Brain microvascular endothelial cell (primary cell): ENCODE measurements at regions not wholly inside any gene's neighbourhood (a gene's known extent, or its start where the extent isn't known, plus 50 kb on each side); places are given as distances from the start of the nearest gene placed in this dataset.

Source experiments
- DNase-seq: peaks from one replicate; pipeline ENCODE4 v3.0.0-alpha.2; 2020
- H3K27ac ChIP-seq: fragments of 250-450 bp; sonication (Bioruptor Pico); 2 replicates; pipeline ENCODE4 v1.5.1; 2020; ENCODE audit warnings: mild to moderate bottlenecking, moderate library complexity
- H3K27me3 ChIP-seq: fragments of 250-450 bp; sonication (Bioruptor Pico); replicated peaks from 2 replicates; pipeline ENCODE4 v1.5.1; 2020; ENCODE audit warnings: mild to moderate bottlenecking
- H3K36me3 ChIP-seq: fragments of 250-450 bp; sonication (Bioruptor Pico); replicated peaks from 2 replicates; pipeline ENCODE4 v1.5.1; 2020; ENCODE audit warnings: mild to moderate bottlenecking
- H3K4me3 ChIP-seq: 2 replicates; pipeline ENCODE4 v1.5.1; 2011; ENCODE audit warnings: low read depth, mild to moderate bottlenecking, control low read depth, low read length, moderate library complexity
- CTCF ChIP-seq: IDR thresholded peaks from 2 replicates; pipeline ENCODE4 v1.5.1; 2011; ENCODE audit warnings: low read depth, mild to moderate bottlenecking, moderate library complexity, low read length, control low read depth, inconsistent platforms; ENCODE audit errors: missing control alignments
- in situ Hi-C: cut with HindIII; loops from 2 replicates; pipeline ENCODE4 v1.10.0; 2017; ENCODE audit warnings: low sequenced_read_pairs, low pct_ligation_motif_present

DNA sequence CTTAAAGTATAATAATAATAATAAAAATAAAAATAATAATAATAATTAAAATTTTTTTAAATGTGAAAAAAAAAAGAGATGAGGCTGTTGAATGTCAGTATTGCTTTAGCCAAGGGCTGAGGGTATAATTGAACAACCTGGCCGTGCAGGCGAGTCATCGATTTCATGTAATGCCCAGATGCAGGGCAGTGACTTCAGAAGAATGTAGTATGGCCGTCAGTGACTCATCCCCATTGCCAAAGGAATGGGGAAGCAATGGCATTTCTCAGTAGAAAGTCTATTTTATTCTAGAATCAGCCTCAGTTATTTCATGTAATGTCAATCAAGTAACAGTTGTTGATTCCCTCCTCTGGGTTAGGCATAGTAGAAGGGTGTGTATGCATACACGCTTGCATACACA, 516.4 kb downstream of the GLRX3 start:
- no peak overlapping the region for H3K27ac ChIP-seq
- in situ Hi-C loops = no loop called here
- H3K27me3 ChIP-seq = no peaks in the 10 kb centered on the region
- H3K4me3 ChIP-seq = no peak overlapping the region
- no peak for TF ChIP-seq CTCF
- DNase-seq = no peak
- no peaks in the 10 kb centered on the region for H3K36me3 ChIP-seq

- Histone ChIP-seq H3K4me3 (no peak overlapping the region), H3K36me3 (no peaks in the 10 kb centered on the region), H3K27ac (no peak overlapping the region), H3K27me3 (no peaks in the 10 kb centered on the region)
- no peak for DNase-seq
- TF ChIP-seq CTCF = no peak
- in situ Hi-C loops = no loop called here
Observed at GRCh38 chr10:130652964-130653578, 516.9 kb downstream of the GLRX3 start.

DNA sequence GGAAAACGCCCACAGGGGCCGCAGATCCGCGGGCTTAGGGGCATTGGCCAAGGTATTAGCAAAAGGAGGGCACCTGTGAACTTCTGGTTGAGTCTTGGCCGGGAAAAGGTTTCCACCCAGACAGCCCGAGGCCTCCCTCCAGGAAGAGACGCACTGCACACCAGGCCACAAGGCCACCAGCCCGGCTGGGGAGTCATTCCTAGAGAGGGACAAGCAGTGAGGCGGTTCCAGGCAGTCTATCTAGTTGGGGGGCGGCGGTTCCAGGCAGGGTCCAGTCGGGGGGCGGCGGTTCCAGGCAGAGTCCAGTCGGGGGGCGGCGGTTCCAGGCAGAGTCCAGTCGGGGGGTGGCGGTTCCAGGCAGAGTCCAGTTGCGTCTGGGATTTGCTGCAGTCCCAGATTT, 518.5 kb downstream of the GLRX3 start:
- no peak for DNase-seq
- Histone ChIP-seq H3K27me3 (no peaks in the 10 kb centered on the region), H3K27ac (no peak overlapping the region), H3K36me3 (no peaks in the 10 kb centered on the region), H3K4me3 (no peak overlapping the region)
- in situ Hi-C loops = no loop called here
- TF ChIP-seq CTCF = no peak

GRCh38 chr10:130655313-130656186, 519.4 kb downstream of the GLRX3 start:
- Histone ChIP-seq H3K27ac (no peak overlapping the region), H3K4me3 (no peak overlapping the region), H3K27me3 (no peaks in the 10 kb centered on the region), H3K36me3 (no peaks in the 10 kb centered on the region)
- no peak for DNase-seq
- no peak for TF ChIP-seq CTCF
- in situ Hi-C loops = no loop called here

GRCh38 chr10:130656187-130656575, 520.0 kb downstream of the GLRX3 start:
- no peak overlapping the region for H3K27ac ChIP-seq
- no peak overlapping the region for H3K4me3 ChIP-seq
- TF ChIP-seq CTCF = no peak
- H3K27me3 ChIP-seq = no peaks in the 10 kb centered on the region
- DNase-seq = no peak
- no peaks in the 10 kb centered on the region for H3K36me3 ChIP-seq
- in situ Hi-C loops = no loop called here
